Transverse colon (tissue), 4 donors: ENCODE measurements at regions not wholly inside any gene's neighbourhood (a gene's known extent, or its start where the extent isn't known, plus 50 kb on each side); places are given as distances from the start of the nearest gene placed in this dataset.

Source experiments
- DNase-seq: peaks from one replicate; pipeline ENCODE4 v3.0.0-alpha.2; 2019
- H3K27ac ChIP-seq, 4 donors: fragments of 200-600 bp; sonication (generic); 2 replicates each; pipeline ENCODE4 v1.5.1; 2016 to 2018; ENCODE audit warnings: inconsistent platforms in 4 of 4
- H3K27me3 ChIP-seq: fragments of 200-600 bp; sonication (generic); 2 replicates; pipeline ENCODE4 v1.5.1; 2017; ENCODE audit warnings: inconsistent platforms
- H3K36me3 ChIP-seq, 4 donors: fragments of 200-600 bp; sonication (generic); 2 replicates each; pipeline ENCODE4 v1.5.1; 2017 to 2019; ENCODE audit warnings: inconsistent platforms in 4 of 4
- H3K4me1 ChIP-seq, 4 donors: fragments of 200-600 bp; sonication (generic); 2 replicates each; pipeline ENCODE4 v1.5.1; 2017 to 2020; ENCODE audit warnings: inconsistent platforms in 4 of 4
- H3K4me3 ChIP-seq, 4 donors: fragments of 200-600 bp; sonication (generic); 1 replicate in 1 of 4; 2 replicates in 3 of 4; pipeline versions ENCODE4 v1.5.1 to v1.6.1; 2017 to 2019; ENCODE audit warnings: inconsistent platforms in 4 of 4
- H3K9me3 ChIP-seq, 2 donors: fragments of 200-600 bp; sonication (generic); 2 replicates each; pipeline ENCODE4 v1.5.1; 2017 to 2019; ENCODE audit warnings: inconsistent platforms in 2 of 2
- EP300 ChIP-seq: sonication (generic); formaldehyde crosslinking; IDR thresholded peaks from one replicate; pipeline ENCODE4 v1.6.1; 2017; ENCODE audit warnings: antibody characterized with exemption, low read depth
- POLR2A ChIP-seq: fragments of 450-650 bp; IDR thresholded peaks from one replicate; pipeline ENCODE4 v1.6.1; 2016; ENCODE audit warnings: antibody characterized with exemption, mild to moderate bottlenecking, moderate library complexity
- POLR2AphosphoS5 ChIP-seq, 3 donors: sonication (generic); formaldehyde crosslinking; IDR thresholded peaks; one replicate each; pipeline ENCODE4 v1.6.1; 2016; ENCODE audit warnings: antibody characterized with exemption in 3 of 3
- WGBS, 2 donors: methylation state at CpG; one replicate each; pipeline ENCODE4 v1.1.5; 2018; ENCODE audit warnings: low coverage in 1 of 2; 5-methylcytosine and 5-hydroxymethylcytosine counted together
- in situ Hi-C, 4 donors: fragments of 200-750 bp; cut with MboI; loops; one replicate each; pipeline versions ENCODE4 v1.15.0 to v1.15.1; 2017; ENCODE audit warnings: low sequenced_read_pairs in 3 of 4, low pct_ligation_motif_present in 1 of 4, low pct_unique_long_range_greater_than_20kb in 1 of 4
- intact Hi-C: fragments of 100-400 bp; cut with DNase I; formaldehyde crosslinking; loops from one replicate; pipeline ENCODE4 v1.15.1; 2023; ENCODE audit warnings: low total_unique reads
- TF ChIP-seq, protein P1 (sequence below), 5 experiments: fragments of 200-600 bp in 3 of 5; fragments of 450-650 bp in 2 of 5; sonication (generic) in 3 of 5; IDR thresholded peaks; 1 replicate in 2 of 5; 2 replicates in 3 of 5; pipeline ENCODE4 v1.5.1; 2016 to 2017; ENCODE audit warnings: antibody characterized with exemption in 5 of 5, inconsistent platforms in 3 of 5, mild to moderate bottlenecking in 2 of 5, moderate library complexity in 1 of 5

DNA sequence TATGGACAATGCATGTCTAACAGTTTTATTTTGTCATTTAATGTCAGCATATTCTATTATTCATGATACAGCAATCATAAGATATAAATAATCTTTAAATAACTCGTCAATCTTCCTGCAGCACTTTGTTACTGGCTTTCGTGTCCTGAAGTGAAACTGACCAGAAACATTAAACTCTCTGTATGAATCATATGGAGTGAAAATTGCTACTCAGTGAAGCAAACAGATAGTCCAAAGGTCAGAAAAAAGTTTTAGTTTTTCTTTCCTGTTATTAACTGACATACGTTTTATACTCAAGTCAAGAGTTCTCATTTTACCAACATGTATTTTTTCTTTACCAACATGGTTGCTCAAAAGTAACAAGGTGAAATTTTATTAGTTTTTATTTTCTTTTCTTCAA is 106.8 kb upstream of the GALNT5 start:
- Histone ChIP-seq H3K36me3 (no peaks in the 10 kb centered on the region), H3K4me1 (peaks cover 0 to 29% (median 12%) of the 10 kb centered on the region in 4 donors), H3K4me3 (no peak overlapping the region), H3K27me3 (no peaks in the 10 kb centered on the region), H3K27ac (peak overlapping the region in 2 of 4 donors; percentile 38 to 55), H3K9me3 (no peaks in the 10 kb centered on the region)
- TF ChIP-seq, protein P1, sequence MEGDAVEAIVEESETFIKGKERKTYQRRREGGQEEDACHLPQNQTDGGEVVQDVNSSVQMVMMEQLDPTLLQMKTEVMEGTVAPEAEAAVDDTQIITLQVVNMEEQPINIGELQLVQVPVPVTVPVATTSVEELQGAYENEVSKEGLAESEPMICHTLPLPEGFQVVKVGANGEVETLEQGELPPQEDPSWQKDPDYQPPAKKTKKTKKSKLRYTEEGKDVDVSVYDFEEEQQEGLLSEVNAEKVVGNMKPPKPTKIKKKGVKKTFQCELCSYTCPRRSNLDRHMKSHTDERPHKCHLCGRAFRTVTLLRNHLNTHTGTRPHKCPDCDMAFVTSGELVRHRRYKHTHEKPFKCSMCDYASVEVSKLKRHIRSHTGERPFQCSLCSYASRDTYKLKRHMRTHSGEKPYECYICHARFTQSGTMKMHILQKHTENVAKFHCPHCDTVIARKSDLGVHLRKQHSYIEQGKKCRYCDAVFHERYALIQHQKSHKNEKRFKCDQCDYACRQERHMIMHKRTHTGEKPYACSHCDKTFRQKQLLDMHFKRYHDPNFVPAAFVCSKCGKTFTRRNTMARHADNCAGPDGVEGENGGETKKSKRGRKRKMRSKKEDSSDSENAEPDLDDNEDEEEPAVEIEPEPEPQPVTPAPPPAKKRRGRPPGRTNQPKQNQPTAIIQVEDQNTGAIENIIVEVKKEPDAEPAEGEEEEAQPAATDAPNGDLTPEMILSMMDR (IDR thresholded peaks at IDR 0.05) = no peak
- peak in 1 of 3 donors; percentile 34 for TF ChIP-seq POLR2AphosphoS5 (IDR thresholded peaks at IDR 0.05)
- TF ChIP-seq EP300 = no peak
- no peak for TF ChIP-seq POLR2A
- in situ Hi-C loops = no loop called here
- 28 to 33% methylated on average over 3 of the region's 3 CpGs for WGBS, 2 donors
- no peak for DNase-seq
- intact Hi-C loops = no loop called here

- 30 to 36% methylated on average over 1 of the region's 1 CpG for WGBS, 2 donors
- Histone ChIP-seq H3K27ac (no peak overlapping the region), H3K36me3 (no peaks in the 10 kb centered on the region), H3K4me1 (peaks cover 0 to 29% (median 12%) of the 10 kb centered on the region in 4 donors), H3K4me3 (no peak overlapping the region), H3K9me3 (peaks cover 0 to 5% of the 10 kb centered on the region in 2 donors), H3K27me3 (no peaks in the 10 kb centered on the region)
- in situ Hi-C loops = no loop called here
- intact Hi-C loops = no loop called here
- no peak for DNase-seq
- TF ChIP-seq POLR2A (no peak), EP300 (no peak), POLR2AphosphoS5 (IDR thresholded peaks at IDR 0.05) (no peak)
- TF ChIP-seq, protein P1 (IDR thresholded peaks at IDR 0.05) = no peak
These were observed 105.1 kb upstream of the GALNT5 start for GRCh38 chr2:157152362-157152761.

DNA sequence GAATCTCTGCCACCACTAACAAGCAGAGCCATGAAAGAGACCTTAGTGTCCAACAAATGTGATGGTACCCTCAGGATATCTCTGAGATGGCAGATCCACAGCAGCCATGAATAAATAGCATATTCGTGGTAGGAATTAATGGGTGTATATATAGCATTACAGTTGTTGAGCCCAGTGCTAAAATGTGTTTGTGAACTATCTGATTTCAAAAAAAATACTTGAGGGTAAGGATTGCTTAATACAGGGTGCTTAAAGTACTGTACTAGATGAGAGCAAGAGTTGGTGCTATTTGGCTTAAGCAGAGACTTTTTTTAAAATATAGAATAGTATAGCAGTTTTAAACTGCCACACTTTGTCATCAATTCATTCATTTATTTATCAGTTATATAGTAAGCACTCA is 101.5 kb upstream of the GALNT5 start:
- Histone ChIP-seq H3K4me1 (peaks cover 0 to 32% (median 16%) of the 10 kb centered on the region in 4 donors), H3K9me3 (peaks cover 0 to 5% of the 10 kb centered on the region in 2 donors), H3K4me3 (no peak overlapping the region), H3K36me3 (no peaks in the 10 kb centered on the region), H3K27me3 (no peaks in the 10 kb centered on the region), H3K27ac (no peak overlapping the region)
- TF ChIP-seq POLR2AphosphoS5 (IDR thresholded peaks at IDR 0.05) (no peak), POLR2A (no peak), EP300 (no peak)
- TF ChIP-seq, protein P1 (IDR thresholded peaks at IDR 0.05) = no peak
- 43 to 67% methylated on average over 1 of the region's 1 CpG for WGBS, 2 donors
- intact Hi-C loops (no loop called here), in situ Hi-C loops (no loop called here)
- no peak for DNase-seq

DNA sequence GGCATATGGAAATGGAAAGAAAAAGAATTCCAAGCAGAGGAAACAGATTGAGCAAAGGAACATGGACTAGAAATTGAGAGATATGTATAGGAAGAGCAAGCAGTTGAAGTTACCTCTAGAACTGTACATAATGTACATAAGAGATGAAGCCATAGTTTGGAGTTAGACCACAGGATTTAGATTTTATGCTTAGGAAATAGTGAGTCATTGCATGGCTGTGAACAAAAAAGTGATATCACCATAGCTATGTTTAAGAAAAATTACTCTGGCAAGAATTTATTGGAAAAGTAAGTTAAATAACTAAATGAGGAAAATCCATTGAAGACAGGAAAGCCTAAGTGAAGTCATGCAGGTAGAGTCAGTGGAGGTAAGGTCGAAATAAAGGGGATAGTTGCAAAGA is 99.4 kb upstream of the GALNT5 start:
- H3K36me3 ChIP-seq = no peaks in the 10 kb centered on the region
- WGBS, 2 donors = 64 to 80% methylated on average over 1 of the region's 1 CpG
- peaks cover 0 to 5% of the 10 kb centered on the region in 2 donors for H3K9me3 ChIP-seq
- peaks cover 0 to 17% (median 10%) of the 10 kb centered on the region in 4 donors for H3K4me1 ChIP-seq
- DNase-seq = no peak
- H3K27me3 ChIP-seq = no peaks in the 10 kb centered on the region
- intact Hi-C loops (no loop called here), in situ Hi-C loops (no loop called here)
- H3K27ac ChIP-seq = no peak overlapping the region
- TF ChIP-seq POLR2AphosphoS5 (IDR thresholded peaks at IDR 0.05) (no peak), EP300 (no peak), POLR2A (no peak)
- TF ChIP-seq, protein P1 (IDR thresholded peaks at IDR 0.05) = no peak
- no peak overlapping the region for H3K4me3 ChIP-seq
